ENCODE measurements at regions not wholly inside any gene's neighbourhood (a gene's known extent, or its start where the extent isn't known, plus 50 kb on each side); places are given as distances from the start of the nearest gene placed in this dataset.

DNA sequence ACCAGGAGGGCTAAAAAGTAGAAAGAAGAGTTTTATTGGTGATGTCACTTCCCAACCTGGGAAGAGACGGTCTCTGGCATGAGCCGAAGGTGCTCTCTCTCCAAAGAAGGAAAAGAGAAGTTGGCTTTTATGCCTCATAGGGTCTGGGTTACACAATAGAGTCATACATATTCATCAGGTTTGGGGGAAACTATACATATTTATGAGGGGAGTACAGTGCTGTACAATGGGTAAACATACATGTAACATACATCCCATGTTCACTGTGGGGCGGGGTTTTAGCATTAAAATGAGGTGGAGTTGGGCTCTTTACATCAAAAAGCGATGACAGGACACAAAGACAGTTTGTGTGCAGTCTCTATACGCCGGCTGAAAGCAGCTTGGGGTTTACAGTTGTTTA lies 701.7 kb downstream of the TYW1 start:
- TF ChIP-seq, protein P1, sequence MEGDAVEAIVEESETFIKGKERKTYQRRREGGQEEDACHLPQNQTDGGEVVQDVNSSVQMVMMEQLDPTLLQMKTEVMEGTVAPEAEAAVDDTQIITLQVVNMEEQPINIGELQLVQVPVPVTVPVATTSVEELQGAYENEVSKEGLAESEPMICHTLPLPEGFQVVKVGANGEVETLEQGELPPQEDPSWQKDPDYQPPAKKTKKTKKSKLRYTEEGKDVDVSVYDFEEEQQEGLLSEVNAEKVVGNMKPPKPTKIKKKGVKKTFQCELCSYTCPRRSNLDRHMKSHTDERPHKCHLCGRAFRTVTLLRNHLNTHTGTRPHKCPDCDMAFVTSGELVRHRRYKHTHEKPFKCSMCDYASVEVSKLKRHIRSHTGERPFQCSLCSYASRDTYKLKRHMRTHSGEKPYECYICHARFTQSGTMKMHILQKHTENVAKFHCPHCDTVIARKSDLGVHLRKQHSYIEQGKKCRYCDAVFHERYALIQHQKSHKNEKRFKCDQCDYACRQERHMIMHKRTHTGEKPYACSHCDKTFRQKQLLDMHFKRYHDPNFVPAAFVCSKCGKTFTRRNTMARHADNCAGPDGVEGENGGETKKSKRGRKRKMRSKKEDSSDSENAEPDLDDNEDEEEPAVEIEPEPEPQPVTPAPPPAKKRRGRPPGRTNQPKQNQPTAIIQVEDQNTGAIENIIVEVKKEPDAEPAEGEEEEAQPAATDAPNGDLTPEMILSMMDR (IDR thresholded peaks at IDR 0.05; ENCODE audit: control insufficient read depth, extremely low read depth, insufficient read depth) = no peak
- no peak overlapping the region for H3K4me3 ChIP-seq (ENCODE audit: low read depth, low read length)
- DNase-seq (ENCODE audit: low read depth) = no peak

DNA sequence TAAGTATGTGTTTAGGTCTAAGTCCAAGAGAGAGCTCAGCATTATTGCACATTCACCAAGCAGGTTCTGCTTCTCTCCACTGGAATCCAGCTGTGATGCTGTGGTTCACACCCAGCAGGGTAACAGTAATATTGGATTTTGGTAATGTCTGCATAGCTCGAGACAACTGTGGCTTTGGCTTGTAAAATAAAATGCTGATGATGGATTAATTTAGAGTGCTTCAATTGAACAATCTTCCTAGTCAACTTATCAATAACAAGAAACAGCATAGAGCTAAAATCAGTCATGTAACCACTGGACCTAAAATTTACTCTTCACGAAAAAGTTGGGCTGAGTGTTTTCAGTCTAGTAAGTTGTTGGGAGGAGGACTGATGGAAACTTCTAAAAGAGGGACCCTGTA lies 709.2 kb downstream of the TYW1 start:
- DNase-seq (ENCODE audit: low read depth) = no peak
- TF ChIP-seq, protein P1 (IDR thresholded peaks at IDR 0.05; ENCODE audit: control insufficient read depth, extremely low read depth, insufficient read depth) = no peak
- H3K4me3 ChIP-seq (ENCODE audit: low read depth, low read length) = no peak overlapping the region

DNA sequence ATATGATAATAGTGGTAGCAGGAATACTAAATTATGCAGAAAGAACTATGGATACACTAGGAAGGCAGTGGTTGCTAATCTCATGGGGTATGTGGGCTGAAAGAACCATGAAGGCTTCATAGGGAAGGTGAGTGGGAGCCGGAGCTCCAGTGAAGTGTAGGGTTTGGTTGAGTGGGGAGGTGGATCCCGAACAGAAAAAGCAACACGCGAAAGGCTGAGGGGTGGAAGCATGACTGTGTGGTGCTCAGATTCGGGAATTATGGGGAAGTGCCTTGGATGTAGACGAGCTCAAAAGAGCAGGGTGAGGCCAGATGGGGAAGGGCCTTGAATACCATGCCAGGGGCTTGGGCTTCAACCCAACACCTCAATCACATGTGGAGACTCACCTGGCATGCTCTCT lies 715.1 kb downstream of the TYW1 start:
- no peak overlapping the region for H3K4me3 ChIP-seq (ENCODE audit: low read depth, low read length)
- TF ChIP-seq, protein P1 (IDR thresholded peaks at IDR 0.05; ENCODE audit: control insufficient read depth, extremely low read depth, insufficient read depth) = no peak
- DNase-seq (ENCODE audit: low read depth) = no peak

DNA sequence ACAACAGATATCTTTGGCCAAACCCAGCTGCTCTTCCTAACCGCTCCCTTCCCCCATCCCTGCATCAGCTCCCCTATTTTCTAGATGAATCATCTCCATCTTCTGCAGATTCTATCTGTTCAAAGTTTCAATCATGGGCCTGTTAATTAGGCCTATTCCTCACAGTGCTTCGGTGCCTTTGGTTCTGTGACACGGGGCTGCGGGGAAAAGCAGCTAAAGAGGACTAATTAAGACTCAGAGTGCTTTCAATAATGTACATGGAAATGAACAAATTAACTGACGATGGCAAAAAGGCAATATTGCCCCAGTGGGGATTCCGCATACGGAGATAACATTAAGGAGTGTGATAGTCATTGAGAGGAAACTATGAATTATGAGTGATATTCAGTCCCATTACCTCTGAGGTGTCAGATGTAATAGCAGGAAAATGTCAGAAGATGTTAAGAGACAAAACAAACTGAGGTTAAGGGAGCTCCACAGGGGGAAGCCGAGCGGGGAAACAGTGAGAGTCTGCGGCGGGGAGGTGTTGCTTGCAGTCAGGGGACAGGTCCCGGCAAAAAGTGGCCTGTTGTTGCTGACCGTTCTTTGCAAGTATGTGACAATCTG lies 716.9 kb downstream of the TYW1 start:
- DNase-seq (ENCODE audit: low read depth) = no peak
- no peak overlapping the region for H3K4me3 ChIP-seq (ENCODE audit: low read depth, low read length)
- TF ChIP-seq, protein P1 (IDR thresholded peaks at IDR 0.05; ENCODE audit: control insufficient read depth, extremely low read depth, insufficient read depth) = no peak

DNA sequence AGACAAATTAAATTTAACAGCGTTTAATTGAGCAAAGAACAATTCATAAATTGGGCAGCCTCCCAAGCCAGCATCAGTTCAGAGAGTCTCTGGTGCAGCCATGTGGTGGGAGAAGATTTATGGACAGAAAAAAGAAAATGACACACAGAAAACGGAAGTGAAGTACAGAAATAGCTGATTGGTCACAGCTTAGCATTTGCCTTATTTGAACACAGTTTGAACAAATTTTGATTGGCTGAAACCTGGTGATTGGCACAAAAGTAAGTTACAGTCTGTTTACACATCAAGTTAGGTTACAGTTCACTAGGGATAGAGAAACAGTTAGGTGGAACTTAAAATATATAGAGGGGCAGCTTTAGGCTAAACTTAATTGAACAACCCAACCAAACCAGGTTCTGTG lies 720.1 kb downstream of the TYW1 start:
- DNase-seq (ENCODE audit: low read depth) = peak; percentile 14
- TF ChIP-seq, protein P1 (IDR thresholded peaks at IDR 0.05; ENCODE audit: control insufficient read depth, extremely low read depth, insufficient read depth) = peak; percentile 23; the same call in 1 of the 2 replicates

DNA sequence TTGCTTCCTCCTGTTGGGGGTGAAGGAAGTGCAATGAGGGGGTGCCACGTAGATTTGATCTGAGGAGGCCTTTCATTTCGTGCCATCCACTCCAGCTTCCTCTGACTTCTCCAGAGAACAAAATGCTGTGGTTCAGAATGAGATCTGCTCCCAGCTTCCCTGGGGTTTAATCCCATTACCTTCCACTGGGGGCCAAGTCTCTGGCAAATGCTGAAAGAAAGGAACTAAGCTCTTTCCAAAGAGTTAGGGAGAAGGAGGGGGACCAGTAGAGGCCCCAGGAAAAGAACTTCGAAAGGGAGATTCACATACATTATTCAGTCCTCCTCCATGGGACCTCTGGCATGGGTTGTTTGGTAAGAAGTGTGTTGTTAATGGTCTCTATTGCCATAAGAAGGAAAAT lies 727.0 kb downstream of the TYW1 start:
- TF ChIP-seq, protein P1 (IDR thresholded peaks at IDR 0.05; ENCODE audit: control insufficient read depth, extremely low read depth, insufficient read depth) = no peak
- no peak overlapping the region for H3K4me3 ChIP-seq (ENCODE audit: low read depth, low read length)
- no peak for DNase-seq (ENCODE audit: low read depth)

More for the DNA sequence above, 720.1 kb downstream of the TYW1 start:
- no peak overlapping the region for H3K4me3 ChIP-seq (ENCODE audit: low read depth, low read length)

DNA sequence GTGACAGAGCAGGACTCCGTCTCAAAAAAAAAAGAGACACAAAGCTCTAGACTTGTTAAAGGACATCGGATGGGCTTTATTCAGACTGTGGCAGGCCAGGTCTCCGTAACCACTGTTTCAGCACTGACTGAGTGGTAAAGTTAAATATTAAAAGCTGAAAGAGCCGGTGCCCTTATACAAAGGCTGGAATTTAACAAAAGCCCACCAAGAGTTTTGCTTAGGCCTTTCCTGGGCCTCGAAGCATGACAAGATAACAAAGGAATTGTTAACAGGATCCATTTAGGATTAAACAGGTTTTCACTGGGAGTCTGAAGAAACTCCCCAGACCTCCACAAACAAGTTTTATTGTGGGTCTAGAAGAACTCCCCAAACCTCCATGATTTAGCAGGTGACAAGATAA lies 727.8 kb downstream of the TYW1 start:
- DNase-seq (ENCODE audit: low read depth) = no peak
- no peak overlapping the region for H3K4me3 ChIP-seq (ENCODE audit: low read depth, low read length)
- TF ChIP-seq, protein P1 (IDR thresholded peaks at IDR 0.05; ENCODE audit: control insufficient read depth, extremely low read depth, insufficient read depth) = no peak

Data from LNCaP clone FGC (cell line).